B cell (primary cell): ENCODE measurements at regions not wholly inside any gene's neighbourhood (a gene's known extent, or its start where the extent isn't known, plus 50 kb on each side); places are given as distances from the start of the nearest gene placed in this dataset.

ENCODE experiments used
- ATAC-seq: fragments of 200-7000 bp; cut with Tn5 transposase; one replicate; pipeline ENCODE4 v1.10.0; 2021; ENCODE audit warnings: low read depth, mild to moderate bottlenecking, moderate number of reproducible peaks, moderate library complexity
- CTCF ChIA-PET: fragments of 350-600 bp; sonication (Branson Sonifier 250); formaldehyde crosslinking; loops from one replicate; lab custom pipeline; 2021; ENCODE audit warnings: antibody characterized with exemption, inconsistent platforms; lab: Charles Lee
- POLR2A ChIA-PET: fragments of 350-600 bp; sonication (Branson Sonifier 250); formaldehyde crosslinking; loops from one replicate; lab custom pipeline; 2021; ENCODE audit warnings: antibody characterized with exemption; lab: Charles Lee
- DNase-seq: peaks from one replicate; pipeline ENCODE4 v3.0.0; 2013
- H2AFZ ChIP-seq: 2 replicates; pipeline ENCODE4 v1.6.1; 2012; ENCODE audit warnings: mild to moderate bottlenecking, low read depth, low read length; ENCODE audit not compliant: insufficient read depth, poor library complexity, severe bottlenecking
- H3K27ac ChIP-seq, 2 donors: 1 replicate in 1 of 2; 2 replicates in 1 of 2; pipeline ENCODE4 v1.5.1; 2012 to 2013; ENCODE audit warnings: low read length in 2 of 2, mild to moderate bottlenecking in 2 of 2, moderate library complexity in 1 of 2
- H3K27me3 ChIP-seq, 4 experiments: fragments of 200-600 bp in 1 of 4; sonication (generic) in 1 of 4; replicated peaks in 1 of 4; 1 replicate in 2 of 4; 2 replicates in 2 of 4; pipeline versions ENCODE4 v1.6.1 to v1.7.0; 2013 to 2016; ENCODE audit warnings: low read length in 3 of 4, mild to moderate bottlenecking in 2 of 4, mixed read lengths in 1 of 4, moderate library complexity in 1 of 4; ENCODE audit not compliant: insufficient read depth in 4 of 4, control insufficient read depth in 3 of 4; ENCODE audit errors: control extremely low read depth in 1 of 4
- H3K36me3 ChIP-seq, 2 experiments: replicated peaks in 1 of 2; 1 replicate in 1 of 2; 2 replicates in 1 of 2; pipeline versions ENCODE4 v1.6.1 to v1.7.1; 2013; ENCODE audit warnings: low read length in 1 of 2; ENCODE audit not compliant: insufficient read depth in 2 of 2, control insufficient read depth in 1 of 2; ENCODE audit errors: control extremely low read depth in 1 of 2, extremely low read depth in 1 of 2
- H3K4me1 ChIP-seq, 2 donors: fragments of 200-600 bp in 1 of 2; sonication (generic) in 1 of 2; 1 replicate in 1 of 2; 2 replicates in 1 of 2; pipeline versions ENCODE4 v1.5.1 to v1.6.1; 2013 to 2017; ENCODE audit warnings: low read length in 2 of 2; ENCODE audit not compliant: control insufficient read depth in 2 of 2, insufficient read depth in 2 of 2
- H3K4me2 ChIP-seq: replicated peaks from 2 replicates; pipeline ENCODE3; 2012; ENCODE audit warnings: mild to moderate bottlenecking, low read depth, low read length; ENCODE audit not compliant: poor library complexity, severe bottlenecking
- H3K4me3 ChIP-seq, 5 experiments: fragments of 200-600 bp in 1 of 5; sonication (generic) in 1 of 5; 1 replicate in 3 of 5; 2 replicates in 2 of 5; pipeline versions ENCODE4 v1.5.1 to v1.7.0; 2011 to 2016; ENCODE audit warnings: low read length in 4 of 5, mild to moderate bottlenecking in 4 of 5, low read depth in 2 of 5, control low read depth in 1 of 5, moderate library complexity in 1 of 5; ENCODE audit not compliant: insufficient read depth in 1 of 5; ENCODE audit errors: control extremely low read depth in 1 of 5, extremely low read depth in 1 of 5
- H3K79me2 ChIP-seq: fragments of 200-600 bp; sonication (generic); one replicate; pipeline ENCODE4 v1.6.0; 2016; ENCODE audit warnings: low read length; ENCODE audit not compliant: control insufficient read depth, insufficient read depth
- H3K9ac ChIP-seq: fragments of 200-600 bp; sonication (generic); 2 replicates; pipeline ENCODE4 v1.6.1; 2017; ENCODE audit warnings: mild to moderate bottlenecking, low read length, moderate library complexity
- H3K9me3 ChIP-seq, 3 donors: one replicate each; pipeline versions ENCODE4 v1.6.1 to v1.7.1; 2013; ENCODE audit warnings: low read length in 2 of 3; ENCODE audit not compliant: control insufficient read depth in 2 of 3, insufficient read depth in 1 of 3; ENCODE audit errors: control extremely low read depth in 1 of 3
- H4K20me1 ChIP-seq: 2 replicates; pipeline ENCODE4 v1.6.0; 2012; ENCODE audit warnings: mild to moderate bottlenecking, low read length; ENCODE audit not compliant: insufficient read depth, control insufficient read depth, poor library complexity, severe bottlenecking
- H3K27ac Mint-ChIP-seq: one replicate; pipeline ENCODE4 v1.8.0; 2021; ENCODE audit warnings: mixed read lengths
- H3K27me3 Mint-ChIP-seq: one replicate; pipeline ENCODE4 v1.8.0; 2021; ENCODE audit warnings: mixed read lengths
- H3K4me1 Mint-ChIP-seq: one replicate; pipeline ENCODE4 v1.8.0; 2021; ENCODE audit warnings: mixed read lengths
- H3K4me3 Mint-ChIP-seq: one replicate; pipeline ENCODE4 v1.8.0; 2021; ENCODE audit warnings: mixed read lengths
- H3K9me3 Mint-ChIP-seq: one replicate; pipeline ENCODE4 v1.8.0; 2022; ENCODE audit warnings: mixed read lengths; ENCODE audit not compliant: insufficient read depth
- EZH2 ChIP-seq: IDR thresholded peaks from 2 replicates; pipeline ENCODE4 v1.6.1; 2012; ENCODE audit warnings: borderline replicate concordance, low read depth, mild to moderate bottlenecking, moderate library complexity, low read length; ENCODE audit not compliant: insufficient read depth, poor library complexity, severe bottlenecking
- WGBS: methylation state at CpG from one replicate; pipeline ENCODE4 v1.1.5; 2013; ENCODE audit warnings: missing lambda C conversion rate; ENCODE audit not compliant: insufficient coverage; 5-methylcytosine and 5-hydroxymethylcytosine counted together
- intact Hi-C: fragments of 100-400 bp; cut with micrococcal nuclease; formaldehyde crosslinking; loops from one replicate; pipeline ENCODE4 v1.10.0; 2022
- TF ChIP-seq, protein P1 (sequence below): fragments of 200-600 bp; IDR thresholded peaks from one replicate; pipeline ENCODE4 v1.8.0; 2022; ENCODE audit warnings: antibody characterized with exemption, mild to moderate bottlenecking

DNA sequence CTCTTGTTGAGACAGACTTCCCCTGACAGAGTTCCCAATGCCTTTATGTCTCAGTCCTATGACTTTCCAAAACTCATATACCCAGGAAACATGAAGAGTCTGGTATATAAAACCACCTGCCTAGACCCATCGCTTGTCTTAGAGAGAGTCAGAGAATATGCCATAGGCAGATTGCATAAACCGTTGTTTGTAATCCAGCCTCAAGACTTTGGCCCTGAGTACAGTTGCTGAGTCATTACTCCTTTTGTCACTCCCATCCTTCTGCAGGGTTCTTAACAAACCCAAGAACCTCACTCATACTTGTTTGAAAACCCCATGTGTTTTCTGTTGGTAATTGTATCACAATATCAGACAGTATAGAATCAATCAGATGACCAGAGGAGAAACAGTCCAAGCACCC, 616.3 kb downstream of the SLCO4C1 start:
- no CpG with 5 or more reads among the region's 2 CpGs for WGBS

DNA sequence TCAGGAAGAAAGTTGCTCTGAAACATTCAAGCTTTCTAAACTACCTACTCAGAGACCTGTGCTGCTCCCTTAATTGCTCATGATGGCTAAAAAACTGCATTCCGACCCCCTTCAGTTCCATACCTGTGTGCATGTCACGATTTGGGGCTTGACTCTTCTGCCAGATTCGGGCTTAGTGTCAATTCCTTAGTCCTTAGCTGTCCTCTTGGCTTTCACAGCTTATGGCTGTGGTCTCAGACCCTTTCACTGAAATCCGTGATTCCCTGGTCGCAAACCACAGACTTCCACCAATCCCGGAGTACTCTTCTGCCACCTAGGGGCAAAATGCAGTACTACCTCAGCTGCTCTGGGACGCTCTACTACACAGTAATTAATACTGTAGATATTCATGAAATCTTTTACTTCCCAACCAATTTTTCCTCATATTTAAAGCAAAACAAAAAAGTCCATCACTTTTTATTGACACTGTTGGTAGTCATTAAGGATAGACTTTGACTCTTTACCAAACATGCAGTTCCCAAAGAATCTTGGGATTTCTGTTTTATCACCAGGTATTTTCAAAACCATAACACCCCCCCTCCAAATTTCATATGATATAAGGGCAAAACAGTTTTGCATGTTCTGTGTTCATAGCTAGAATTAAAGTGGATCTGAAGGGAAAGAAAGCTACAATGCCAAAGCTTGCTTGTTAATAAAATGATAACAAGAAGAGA, 617.4 kb downstream of the SLCO4C1 start:
- ATAC-seq (peak; percentile 41), DNase-seq (peak; percentile 35)
- ChIA-PET POLR2A (no interaction called here), CTCF (interaction anchor here (1.3 to 1.9 kb wide), 5 partner anchors 9 to 1249 kb away, joined by 4 to 12 read pairs (median 5); no protein-coding TSS in a partner anchor)
- H3K27ac Mint-ChIP-seq: no peak overlapping the region
- WGBS: 27% methylated on average over 5 of the region's 7 CpGs
- H3K4me3 Mint-ChIP-seq: no peak overlapping the region
- no peak overlapping the region for H3K4me3 ChIP-seq
- intact Hi-C loops: loop anchor here (1.0 to 5.0 kb wide), 3 partner anchors 1056 to 1248 kb away; no protein-coding TSS in a partner anchor
- H3K36me3 ChIP-seq: no peaks in the 10 kb centered on the region
- no peaks in the 10 kb centered on the region for H3K4me1 Mint-ChIP-seq
- no peak overlapping the region for H3K4me2 ChIP-seq
- no peaks in the 10 kb centered on the region for H3K9me3 Mint-ChIP-seq
- no peaks in the 10 kb centered on the region for H4K20me1 ChIP-seq
- no peak overlapping the region for H3K27ac ChIP-seq
- no peaks in the 10 kb centered on the region for H3K79me2 ChIP-seq
- no peaks in the 10 kb centered on the region for H3K4me1 ChIP-seq
- H3K9me3 ChIP-seq: no peaks in the 10 kb centered on the region
- no peak overlapping the region for H3K9ac ChIP-seq
- no peak for TF ChIP-seq EZH2
- TF ChIP-seq, protein P1, sequence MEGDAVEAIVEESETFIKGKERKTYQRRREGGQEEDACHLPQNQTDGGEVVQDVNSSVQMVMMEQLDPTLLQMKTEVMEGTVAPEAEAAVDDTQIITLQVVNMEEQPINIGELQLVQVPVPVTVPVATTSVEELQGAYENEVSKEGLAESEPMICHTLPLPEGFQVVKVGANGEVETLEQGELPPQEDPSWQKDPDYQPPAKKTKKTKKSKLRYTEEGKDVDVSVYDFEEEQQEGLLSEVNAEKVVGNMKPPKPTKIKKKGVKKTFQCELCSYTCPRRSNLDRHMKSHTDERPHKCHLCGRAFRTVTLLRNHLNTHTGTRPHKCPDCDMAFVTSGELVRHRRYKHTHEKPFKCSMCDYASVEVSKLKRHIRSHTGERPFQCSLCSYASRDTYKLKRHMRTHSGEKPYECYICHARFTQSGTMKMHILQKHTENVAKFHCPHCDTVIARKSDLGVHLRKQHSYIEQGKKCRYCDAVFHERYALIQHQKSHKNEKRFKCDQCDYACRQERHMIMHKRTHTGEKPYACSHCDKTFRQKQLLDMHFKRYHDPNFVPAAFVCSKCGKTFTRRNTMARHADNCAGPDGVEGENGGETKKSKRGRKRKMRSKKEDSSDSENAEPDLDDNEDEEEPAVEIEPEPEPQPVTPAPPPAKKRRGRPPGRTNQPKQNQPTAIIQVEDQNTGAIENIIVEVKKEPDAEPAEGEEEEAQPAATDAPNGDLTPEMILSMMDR: peak; percentile 82
- no peaks in the 10 kb centered on the region for H3K27me3 ChIP-seq
- H2AFZ ChIP-seq: peak overlapping the region; percentile 7
- peaks cover 2% of the 10 kb centered on the region for H3K27me3 Mint-ChIP-seq

More for the DNA sequence above, 616.3 kb downstream of the SLCO4C1 start:
- H3K9ac ChIP-seq: no peak overlapping the region
- no peak overlapping the region for H3K27ac Mint-ChIP-seq
- H3K79me2 ChIP-seq: no peaks in the 10 kb centered on the region
- peaks cover 2% of the 10 kb centered on the region for H3K27me3 Mint-ChIP-seq
- no peak for TF ChIP-seq EZH2
- TF ChIP-seq, protein P1: no peak
- intact Hi-C loops: loop anchor here (5.0 kb wide), 2 partner anchors 1058 to 1203 kb away; no protein-coding TSS in a partner anchor
- no peaks in the 10 kb centered on the region for H3K27me3 ChIP-seq
- H3K4me2 ChIP-seq: no peak overlapping the region
- no peaks in the 10 kb centered on the region for H3K9me3 ChIP-seq
- no peaks in the 10 kb centered on the region for H3K4me1 Mint-ChIP-seq
- H3K4me3 ChIP-seq: no peak overlapping the region
- no peaks in the 10 kb centered on the region for H4K20me1 ChIP-seq
- H2AFZ ChIP-seq: no peak overlapping the region
- no peaks in the 10 kb centered on the region for H3K4me1 ChIP-seq
- H3K27ac ChIP-seq: no peak overlapping the region
- ATAC-seq: no peak
- ChIA-PET POLR2A (no interaction called here), CTCF (interaction anchor here (1.9 kb wide), 1 partner anchor 8 kb away, joined by 6 read pairs; no protein-coding TSS in a partner anchor)
- no peaks in the 10 kb centered on the region for H3K36me3 ChIP-seq
- H3K4me3 Mint-ChIP-seq: no peak overlapping the region
- no peak for DNase-seq
- no peaks in the 10 kb centered on the region for H3K9me3 Mint-ChIP-seq
